ENCODE measurements at regions not wholly inside any gene's neighbourhood (a gene's known extent, or its start where the extent isn't known, plus 50 kb on each side); places are given as distances from the start of the nearest gene placed in this dataset.
"Not testable (repeated sequence)": the region's sequence is repeated elsewhere in the genome, so short reads cannot be mapped to it uniquely, and the experiment has no call there.

GRCh38 chr10:4190876-4191275, 405.9 kb upstream of the KLF6 start:
- DNase-seq, result no peak

GRCh38 chr10:4189281-4189680, 404.3 kb upstream of the KLF6 start:
- no peak for DNase-seq

GRCh38 chr10:4188406-4188805, 403.4 kb upstream of the KLF6 start:
- DNase-seq, result no peak

DNA sequence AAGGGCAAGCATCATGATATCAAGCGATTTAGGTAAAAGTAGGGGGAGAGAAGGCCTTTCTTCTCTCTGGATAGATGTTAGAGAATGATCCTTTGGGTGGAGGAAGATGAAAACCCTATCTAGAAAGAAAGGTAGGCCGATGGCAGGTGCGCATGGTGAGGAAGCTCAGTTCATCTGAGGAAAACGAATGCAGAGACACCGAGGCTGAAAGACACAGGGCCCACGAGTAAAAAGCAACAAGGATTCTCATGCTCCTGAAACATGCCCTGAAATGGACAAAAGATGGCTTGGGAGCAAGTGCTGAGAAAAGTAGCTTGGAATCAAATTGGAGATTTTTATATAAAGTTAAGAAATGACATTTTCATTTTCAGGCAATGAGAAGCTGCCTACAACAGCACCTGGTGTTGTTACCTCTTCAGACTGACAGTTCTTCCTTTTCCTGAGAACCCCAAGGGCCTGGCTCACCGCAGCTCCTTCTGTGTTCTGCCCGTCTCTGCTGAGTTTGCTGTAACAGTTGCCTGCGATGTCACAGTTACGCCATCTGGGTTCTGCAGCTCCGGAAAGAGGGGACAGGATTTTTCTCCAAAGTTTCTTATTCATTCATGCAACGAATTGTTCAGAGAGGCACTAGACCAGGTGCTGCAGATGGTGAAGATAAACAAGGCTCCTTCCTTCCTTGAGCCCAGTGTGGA, 402.0 kb upstream of the KLF6 start:
- DNase-seq, result no peak

GRCh38 chr10:4183761-4184261, 398.8 kb upstream of the KLF6 start:
- DNase-seq, result no peak

- no peak for DNase-seq
These were observed 396.6 kb upstream of the KLF6 start for GRCh38 chr10:4181621-4182049.

- no peak for DNase-seq
These were observed 396.1 kb upstream of the KLF6 start for GRCh38 chr10:4181081-4181480.

- DNase-seq, result no peak
These were observed 392.8 kb upstream of the KLF6 start for GRCh38 chr10:4177791-4178190.

- DNase-seq, result no peak
These were observed 391.7 kb upstream of the KLF6 start for GRCh38 chr10:4176500-4177281.

DNA sequence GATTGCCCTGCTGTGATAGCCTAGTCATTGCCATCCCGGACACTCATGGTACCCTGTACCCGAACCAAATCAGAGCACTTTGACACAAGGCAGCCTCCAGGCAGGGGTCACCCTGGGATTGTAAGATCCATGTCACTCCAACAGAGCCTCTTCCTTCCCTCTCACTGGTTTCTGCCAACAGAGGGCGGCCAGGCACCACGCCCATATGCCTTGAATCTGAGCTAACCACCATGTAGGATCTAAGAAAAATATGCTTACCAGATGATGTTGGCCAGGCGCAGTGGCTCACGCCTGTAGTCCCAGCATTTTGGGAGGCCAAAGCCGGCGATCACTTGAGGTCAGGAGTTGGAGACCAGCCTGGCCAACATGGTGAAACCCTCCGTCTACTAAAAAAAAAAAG, 389.2 kb upstream of the KLF6 start:
- DNase-seq, result no peak

DNA sequence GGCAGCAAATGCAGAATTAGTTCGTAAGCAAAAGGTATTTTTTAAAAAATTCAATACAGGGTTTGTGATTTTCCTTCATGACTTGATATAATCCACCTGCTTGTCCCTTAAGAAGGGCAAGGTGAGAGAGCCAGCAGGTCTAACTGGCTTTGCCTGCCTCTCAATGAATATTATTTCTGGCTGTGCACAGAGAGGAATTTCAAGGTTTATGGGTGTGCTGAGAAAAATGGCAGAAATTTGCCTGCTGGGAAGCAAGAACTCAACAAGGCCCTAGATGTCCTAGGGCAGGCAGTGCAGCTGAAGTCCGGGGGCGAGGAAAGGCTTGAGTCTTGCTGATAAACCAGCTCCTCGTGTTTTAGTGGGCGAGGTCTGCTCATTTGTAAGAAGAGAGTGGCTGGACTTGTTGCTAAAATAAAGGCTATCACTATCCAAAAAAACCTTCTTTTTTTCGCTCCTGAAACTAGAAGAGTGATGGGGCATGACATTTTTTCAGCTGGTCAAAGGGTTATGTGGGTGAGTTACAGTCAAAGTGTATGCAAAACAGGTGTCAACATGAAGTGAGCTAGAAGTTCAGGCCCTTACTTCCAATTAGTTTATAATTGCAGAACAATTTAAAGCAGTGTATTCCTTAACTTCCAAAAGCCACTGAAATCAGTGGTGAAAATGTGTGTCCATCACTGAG, 385.8 kb upstream of the KLF6 start:
- DNase-seq, result no peak

- DNase-seq, result no peak
These were observed 385.2 kb upstream of the KLF6 start for GRCh38 chr10:4170181-4170580.

- DNase-seq, result no peak
These were observed 384.4 kb upstream of the KLF6 start for GRCh38 chr10:4169448-4169847.

DNA sequence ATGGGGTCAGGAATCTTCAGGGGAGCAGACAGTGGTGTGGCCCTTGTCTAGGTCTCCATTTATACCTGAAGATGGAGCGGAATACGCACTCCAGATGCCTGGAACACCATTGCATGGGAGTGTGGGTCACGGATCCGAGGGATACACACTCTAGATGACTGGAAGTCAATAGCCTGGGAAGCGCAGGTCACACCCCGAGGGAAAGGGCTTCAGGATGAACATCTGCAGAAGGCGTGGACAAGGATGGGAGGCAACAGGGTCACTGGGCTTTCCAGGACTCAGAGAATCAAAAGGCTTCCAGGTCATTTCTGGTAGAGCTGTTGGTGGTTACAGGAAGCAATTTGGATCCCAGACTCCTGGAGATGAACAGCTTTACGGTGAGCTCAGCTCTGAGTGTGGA, 382.2 kb upstream of the KLF6 start:
- DNase-seq, result no peak

- DNase-seq, result no peak
These were observed 377.7 kb upstream of the KLF6 start for GRCh38 chr10:4162571-4163286.

DNA sequence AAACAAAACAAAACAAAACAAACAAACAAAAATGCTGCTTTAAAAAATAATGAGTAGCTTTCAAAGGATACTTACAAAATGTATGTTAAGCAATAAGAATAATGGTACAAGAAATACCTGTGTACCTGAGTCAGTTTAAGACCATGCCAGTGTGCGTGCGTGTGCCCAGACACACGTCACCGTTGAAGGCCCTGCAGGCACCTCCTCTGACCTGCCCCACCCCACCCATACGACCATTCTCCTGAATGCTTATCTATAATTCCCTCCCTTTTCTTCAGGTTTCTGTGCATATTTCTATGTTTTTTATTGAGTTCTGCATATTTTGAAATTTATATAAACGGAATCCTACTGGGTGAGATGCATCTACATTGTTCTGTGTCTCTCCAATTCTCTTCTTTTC, 374.2 kb upstream of the KLF6 start:
- DNase-seq, result no peak

DNA sequence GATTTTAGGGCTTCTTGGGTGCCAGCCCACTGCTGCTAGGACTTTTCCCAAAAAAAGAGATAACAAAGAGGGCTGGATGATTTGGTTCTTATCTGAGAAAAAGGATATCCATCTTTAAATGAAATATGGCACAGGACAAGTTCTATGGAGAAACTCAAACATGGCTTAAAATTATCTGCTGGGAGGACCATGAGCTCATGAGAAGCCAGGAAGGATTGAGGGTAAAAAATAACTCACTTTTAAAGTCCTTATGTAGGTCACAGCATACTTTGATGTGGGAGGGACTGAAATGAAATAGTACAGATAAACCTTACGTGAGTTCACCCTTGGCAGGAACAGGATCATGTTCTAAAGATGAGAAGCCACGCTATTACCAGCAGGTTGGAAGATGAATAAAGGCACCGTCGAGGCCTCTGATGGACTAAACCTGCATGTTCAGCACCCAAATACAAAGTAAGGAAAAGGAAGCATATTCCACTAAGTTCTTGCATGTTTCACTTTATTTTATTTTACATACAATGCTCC, 369.2 kb upstream of the KLF6 start:
- DNase-seq, result no peak

- DNase-seq, result no peak
These were observed 366.5 kb upstream of the KLF6 start for GRCh38 chr10:4151466-4151865.

DNA sequence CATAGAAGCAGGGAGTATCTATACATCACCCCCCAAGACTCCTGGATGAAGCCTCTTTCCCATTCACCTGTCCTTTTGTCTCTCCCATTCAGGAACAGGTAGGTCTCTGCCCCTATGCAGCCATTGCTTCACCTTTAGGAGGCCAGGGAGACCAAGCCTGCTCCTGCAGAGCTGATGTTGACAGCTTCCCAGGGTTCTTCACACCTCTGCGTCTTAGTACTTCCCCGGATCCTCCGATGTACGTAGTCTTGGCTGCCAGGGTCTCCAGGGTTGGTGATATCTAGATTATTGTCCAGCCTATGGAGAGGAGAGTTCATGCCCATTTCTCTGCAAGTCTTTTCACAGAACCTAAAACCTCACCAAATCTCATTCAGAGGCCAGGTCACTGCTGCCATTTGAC, 365.7 kb upstream of the KLF6 start:
- no peak for DNase-seq

DNA sequence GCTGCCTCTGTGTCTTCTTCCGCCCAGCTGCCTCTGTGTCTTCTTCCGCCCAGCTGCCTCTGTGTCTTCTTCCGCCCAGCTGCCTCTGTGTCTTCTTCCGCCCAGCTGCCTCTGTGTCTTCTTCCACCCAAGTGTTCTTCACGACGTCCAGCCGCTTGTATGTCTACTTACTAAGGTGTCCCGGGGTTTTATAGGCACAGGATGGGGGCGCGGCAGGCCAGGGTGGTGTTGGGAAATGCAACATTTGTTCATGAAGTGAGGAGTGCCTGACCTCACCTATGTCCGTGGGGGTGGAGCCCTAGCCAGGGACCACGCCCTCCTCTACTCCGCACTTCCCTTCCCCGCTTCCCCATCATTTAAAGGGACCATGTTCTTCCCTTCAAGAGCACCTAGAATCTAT, 364.5 kb upstream of the KLF6 start:
- DNase-seq, result not testable (repeated sequence)

DNA sequence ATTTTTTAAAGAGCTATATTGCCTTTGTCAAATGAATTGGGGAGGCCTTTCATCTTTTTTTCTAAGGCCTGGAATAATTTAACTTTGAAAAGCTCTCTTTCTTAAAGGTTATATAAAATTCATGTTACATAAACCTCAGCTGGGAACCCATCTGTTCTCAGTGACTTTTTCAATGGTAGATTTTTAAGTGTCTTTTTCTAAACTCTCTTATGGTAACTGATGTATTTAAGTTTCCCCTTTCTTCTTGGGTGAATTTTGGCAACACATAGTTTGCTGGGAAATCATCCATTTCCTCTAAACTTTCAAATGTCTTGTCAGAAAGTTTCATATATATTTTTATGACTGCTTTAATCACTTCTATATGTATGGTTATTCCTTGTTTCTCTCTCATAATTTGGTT, 362.2 kb upstream of the KLF6 start:
- DNase-seq, result no peak

DNA sequence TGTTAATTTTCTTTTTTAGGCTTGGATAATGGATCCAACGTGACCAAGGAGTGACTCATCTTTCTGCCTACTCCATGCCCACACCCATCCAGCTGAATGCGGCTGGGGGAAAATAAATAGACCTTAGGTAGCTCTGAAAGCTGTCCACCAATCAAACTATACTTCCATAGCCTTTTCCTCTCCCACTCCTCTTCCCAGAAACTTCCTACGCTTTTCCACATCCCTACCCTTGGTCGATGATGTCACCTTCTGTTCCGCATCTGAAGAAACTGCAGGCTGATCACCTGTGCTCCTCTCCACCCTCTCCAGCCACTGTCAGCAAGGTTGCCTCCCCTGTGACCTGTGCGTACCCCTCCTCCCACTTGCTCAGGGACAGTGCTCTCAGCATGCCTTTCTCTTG, 359.8 kb upstream of the KLF6 start:
- no peak for DNase-seq

All from right kidney (tissue), 1 donor.